ENCODE measurements at regions not wholly inside any gene's neighbourhood (a gene's known extent, or its start where the extent isn't known, plus 50 kb on each side); places are given as distances from the start of the nearest gene placed in this dataset.

DNA sequence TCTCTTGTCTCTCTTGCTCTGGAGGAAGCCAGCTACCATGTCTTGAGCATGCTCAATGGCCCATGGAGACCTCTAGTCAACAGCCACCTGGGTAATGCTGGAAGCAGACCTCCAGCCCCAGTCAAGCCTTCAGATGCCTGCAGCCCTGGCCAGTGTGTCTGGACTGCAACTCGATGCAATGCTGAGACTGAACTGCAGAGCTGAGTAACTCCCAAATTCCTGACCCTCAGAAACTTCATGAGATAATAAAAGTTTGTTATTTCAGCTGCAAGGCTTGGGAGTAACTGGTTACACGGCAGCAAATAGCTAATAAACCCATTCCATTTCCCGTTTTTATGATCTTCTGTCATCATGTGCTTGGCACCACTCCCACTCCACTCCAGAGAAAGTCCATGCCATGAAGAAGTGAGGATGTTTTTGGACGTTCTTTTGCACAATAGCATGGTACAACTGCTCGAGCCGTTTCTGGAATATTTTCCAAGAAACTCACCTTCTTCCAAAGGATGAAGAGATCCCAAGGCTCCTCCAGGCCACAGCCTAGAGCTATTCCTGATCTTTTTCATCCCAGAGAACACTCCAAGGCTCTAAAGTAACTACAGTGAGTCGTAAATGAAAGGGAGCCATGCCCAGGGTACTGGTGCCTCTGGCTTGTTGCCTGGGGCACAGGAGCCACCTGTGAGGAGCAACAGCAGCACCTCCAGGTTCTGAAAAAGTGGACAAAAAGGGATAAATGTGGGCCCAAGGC, 72.0 kb upstream of the KLF13 start:
- TF ChIP-seq, protein P1, sequence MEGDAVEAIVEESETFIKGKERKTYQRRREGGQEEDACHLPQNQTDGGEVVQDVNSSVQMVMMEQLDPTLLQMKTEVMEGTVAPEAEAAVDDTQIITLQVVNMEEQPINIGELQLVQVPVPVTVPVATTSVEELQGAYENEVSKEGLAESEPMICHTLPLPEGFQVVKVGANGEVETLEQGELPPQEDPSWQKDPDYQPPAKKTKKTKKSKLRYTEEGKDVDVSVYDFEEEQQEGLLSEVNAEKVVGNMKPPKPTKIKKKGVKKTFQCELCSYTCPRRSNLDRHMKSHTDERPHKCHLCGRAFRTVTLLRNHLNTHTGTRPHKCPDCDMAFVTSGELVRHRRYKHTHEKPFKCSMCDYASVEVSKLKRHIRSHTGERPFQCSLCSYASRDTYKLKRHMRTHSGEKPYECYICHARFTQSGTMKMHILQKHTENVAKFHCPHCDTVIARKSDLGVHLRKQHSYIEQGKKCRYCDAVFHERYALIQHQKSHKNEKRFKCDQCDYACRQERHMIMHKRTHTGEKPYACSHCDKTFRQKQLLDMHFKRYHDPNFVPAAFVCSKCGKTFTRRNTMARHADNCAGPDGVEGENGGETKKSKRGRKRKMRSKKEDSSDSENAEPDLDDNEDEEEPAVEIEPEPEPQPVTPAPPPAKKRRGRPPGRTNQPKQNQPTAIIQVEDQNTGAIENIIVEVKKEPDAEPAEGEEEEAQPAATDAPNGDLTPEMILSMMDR (IDR thresholded peaks at IDR 0.05; ENCODE audit: low read length) = no peak
- no peak for TF ChIP-seq EZH2 (IDR thresholded peaks at IDR 0.05; ENCODE audit: borderline replicate concordance, low read length)

Data from OCI-LY1 (cell line).